NCI-H2081 (cell line): ENCODE measurements at regions not wholly inside any gene's neighbourhood (a gene's known extent, or its start where the extent isn't known, plus 50 kb on each side); places are given as distances from the start of the nearest gene placed in this dataset.
A peak's percentile ranks its signal among the peaks of the same experiment; 100 is the strongest.
"Not testable (repeated sequence)": the region's sequence is repeated elsewhere in the genome, so short reads cannot be mapped to it uniquely, and the experiment has no call there.

ENCODE experiments used
- DNase-seq, 2 experiments: peaks; one replicate each; lab custom pipeline; 2025; lab: John Stamatoyannopoulos, UW

DNA sequence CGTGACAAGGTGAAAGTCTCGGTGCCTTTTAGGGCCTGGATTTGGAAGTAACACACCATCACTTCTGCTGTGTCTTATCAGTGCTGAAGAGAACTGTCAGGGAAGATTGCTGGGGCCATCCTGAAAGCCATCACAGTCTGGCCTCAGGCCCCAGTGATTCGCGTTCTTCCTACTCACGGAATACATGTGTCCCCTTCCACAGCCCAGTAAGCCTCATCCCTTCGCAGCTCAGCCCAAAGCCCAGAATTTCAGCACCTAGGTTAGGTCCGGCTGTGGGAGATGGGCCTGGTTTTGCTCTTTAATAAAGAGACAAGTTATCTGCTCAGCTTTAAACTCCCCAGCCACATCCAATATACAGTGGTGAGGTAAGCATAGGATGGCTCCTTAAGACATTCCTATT is 113.0 kb upstream of the SPACA7 start:
- no peak for DNase-seq

GRCh38 chr13:112267660-112268059 is 108.5 kb upstream of the SPACA7 start:
- no peak for DNase-seq

DNA sequence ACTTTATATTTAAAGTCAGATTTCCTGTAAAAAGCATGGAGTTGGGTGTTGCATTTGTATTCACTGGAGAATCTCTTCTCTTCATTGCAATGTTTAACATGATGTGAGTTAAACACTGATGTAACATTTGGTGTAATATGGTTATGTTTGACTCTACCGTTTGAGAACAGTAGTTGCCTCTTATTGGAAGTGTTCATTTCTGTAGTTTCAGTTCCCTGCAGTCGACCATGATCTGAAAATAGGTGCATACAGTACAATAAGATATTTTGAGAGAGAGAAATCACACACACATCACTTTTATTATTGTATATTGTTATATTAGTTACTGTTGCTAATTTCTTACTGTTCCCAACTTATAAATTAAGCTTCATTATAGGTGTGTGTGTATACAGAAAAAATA is 105.2 kb upstream of the SPACA7 start:
- no peak for DNase-seq

- not testable (repeated sequence) for DNase-seq
Measured at GRCh38 chr13:112286733-112287132, 89.4 kb upstream of the SPACA7 start.

- no peak for DNase-seq
Measured at GRCh38 chr13:112320303-112320702, 55.9 kb upstream of the SPACA7 start.

DNA sequence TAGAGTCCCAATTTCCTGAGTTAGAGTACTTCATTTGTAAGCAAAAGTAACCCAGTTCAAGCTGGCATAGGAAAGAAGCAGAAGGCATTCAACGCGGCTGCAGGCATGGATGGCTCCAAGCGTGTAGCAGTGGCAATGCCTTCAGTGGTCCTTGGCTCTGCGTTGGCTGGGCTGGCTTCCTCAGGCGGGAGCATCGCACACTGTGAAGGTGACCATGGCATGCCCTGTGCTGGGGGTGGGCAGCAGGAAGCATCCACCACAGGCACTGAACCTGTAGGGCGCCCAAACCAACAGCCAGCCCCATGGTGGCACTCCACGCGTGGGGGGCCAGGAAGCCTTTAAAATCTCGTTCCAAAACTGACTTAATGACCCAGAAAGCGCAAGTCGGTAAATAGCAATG is 53.6 kb upstream of the SPACA7 start:
- no peak for DNase-seq

GRCh38 chr13:112324116-112324515 is 52.0 kb upstream of the SPACA7 start:
- DNase-seq = peak in 1 of 2 experiments; percentile 13

DNA sequence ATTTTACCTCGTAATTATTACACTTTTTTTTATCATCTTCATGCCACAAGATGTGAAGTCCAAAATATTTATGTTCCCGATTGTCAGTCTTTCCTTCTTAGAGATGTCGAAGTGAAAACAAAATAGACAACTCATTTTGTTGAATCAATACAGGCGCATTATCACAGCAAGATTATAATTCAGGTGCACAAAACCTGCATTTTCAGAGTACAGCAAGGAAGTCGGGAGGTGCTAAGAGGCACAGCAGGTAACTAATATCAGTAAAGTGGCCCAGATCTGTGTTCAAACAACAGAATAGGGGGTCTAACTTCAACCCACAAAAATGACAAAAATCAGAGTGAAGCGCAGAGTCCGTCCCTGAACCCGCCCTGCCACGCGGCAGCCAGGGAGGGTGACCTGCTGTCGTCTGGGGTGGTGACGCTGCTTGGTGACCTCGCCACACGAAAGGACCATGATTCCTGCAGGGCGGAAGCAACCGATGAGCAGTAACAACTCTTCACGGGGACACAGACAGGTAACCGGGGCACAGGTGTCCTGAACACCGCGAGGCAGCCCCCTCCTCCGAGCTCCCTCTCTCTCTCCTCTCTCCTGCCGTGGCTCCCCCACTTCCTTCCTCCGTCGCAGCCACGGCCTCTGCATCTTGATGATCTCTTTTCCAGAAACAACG is 50.9 kb upstream of the SPACA7 start:
- DNase-seq = no peak

DNA sequence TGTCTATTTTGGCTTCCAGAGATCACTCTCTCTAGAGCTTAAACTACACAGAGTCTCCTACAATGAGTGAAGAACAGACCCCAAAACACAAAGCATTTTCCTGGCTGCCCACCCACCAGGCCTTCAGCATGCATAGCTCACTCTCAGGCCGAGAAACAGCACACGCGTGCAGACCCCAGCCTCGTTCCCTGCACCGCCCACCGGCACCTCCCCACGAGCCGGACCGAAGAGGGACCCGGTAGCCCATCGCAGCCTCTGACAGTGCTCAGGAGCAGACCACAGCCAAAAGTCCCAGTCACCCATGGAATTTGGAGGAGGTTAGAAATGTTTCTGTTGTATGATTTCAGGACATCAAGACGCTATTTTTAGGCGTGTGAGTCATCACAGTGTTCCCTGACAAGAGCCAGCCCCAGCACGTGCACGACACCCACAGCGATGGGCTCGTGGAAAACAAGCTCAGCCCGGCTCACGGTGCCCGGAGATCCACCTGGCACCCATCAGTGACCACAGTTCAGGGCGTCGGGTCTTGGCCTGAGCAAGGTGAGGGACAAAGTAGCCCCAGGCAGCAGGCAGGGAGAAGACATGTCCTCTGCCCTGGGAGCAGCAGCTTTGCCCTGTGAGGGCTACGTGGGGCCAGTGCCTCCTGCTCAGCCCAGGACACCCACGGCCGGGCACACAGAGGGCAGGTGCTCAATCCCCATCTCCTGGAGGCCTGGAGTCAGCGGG is 50.1 kb upstream of the SPACA7 start:
- DNase-seq = no peak
